AML-193 (cell line): ENCODE measurements at regions not wholly inside any gene's neighbourhood (a gene's known extent, or its start where the extent isn't known, plus 50 kb on each side); places are given as distances from the start of the nearest gene placed in this dataset.
"Not testable (repeated sequence)": the region's sequence is repeated elsewhere in the genome, so short reads cannot be mapped to it uniquely, and the experiment has no call there.

Experiments used
- DNase-seq, 2 experiments: peaks; one replicate each; lab custom pipeline; 2025; lab: John Stamatoyannopoulos, UW

- DNase-seq = not testable (repeated sequence)
Measured at GRCh38 chr1:149278156-149278555, 174.8 kb upstream of the NBPF9 start.

GRCh38 chr1:149279015-149279414 is 175.7 kb upstream of the NBPF9 start:
- DNase-seq = not testable (repeated sequence)

GRCh38 chr1:149279512-149279911 is 176.2 kb upstream of the NBPF9 start:
- not testable (repeated sequence) for DNase-seq

- DNase-seq = not testable (repeated sequence)
Measured at GRCh38 chr1:149284773-149285172, 181.4 kb upstream of the NBPF9 start.

- not testable (repeated sequence) for DNase-seq
Measured at GRCh38 chr1:149285205-149285604, 181.9 kb upstream of the NBPF9 start.

GRCh38 chr1:149285638-149286037 is 182.3 kb upstream of the NBPF9 start:
- not testable (repeated sequence) for DNase-seq

GRCh38 chr1:149288580-149288979 is 185.2 kb upstream of the NBPF9 start:
- not testable (repeated sequence) for DNase-seq

- DNase-seq = not testable (repeated sequence)
Measured at GRCh38 chr1:149300478-149301218, 174.2 kb upstream of the NBPF19 start.

GRCh38 chr1:149301282-149301681 is 173.6 kb upstream of the NBPF19 start:
- not testable (repeated sequence) for DNase-seq

GRCh38 chr1:149304796-149305195 is 170.0 kb upstream of the NBPF19 start:
- DNase-seq = not testable (repeated sequence)

- not testable (repeated sequence) for DNase-seq
Measured at GRCh38 chr1:149307640-149308039, 167.2 kb upstream of the NBPF19 start.

- DNase-seq = not testable (repeated sequence)
Measured at GRCh38 chr1:149314921-149315320, 159.9 kb upstream of the NBPF19 start.

GRCh38 chr1:149320971-149321731 is 153.7 kb upstream of the NBPF19 start:
- DNase-seq = not testable (repeated sequence)

- DNase-seq = not testable (repeated sequence)
Measured at GRCh38 chr1:149321732-149322016, 153.2 kb upstream of the NBPF19 start.

- DNase-seq = not testable (repeated sequence)
Measured at GRCh38 chr1:149330081-149330335, 144.8 kb upstream of the NBPF19 start.

GRCh38 chr1:149336082-149336481 is 138.8 kb upstream of the NBPF19 start:
- not testable (repeated sequence) for DNase-seq

GRCh38 chr1:149338221-149338691 is 136.6 kb upstream of the NBPF19 start:
- not testable (repeated sequence) for DNase-seq

- DNase-seq = not testable (repeated sequence)
Measured at GRCh38 chr1:149338698-149339097, 136.1 kb upstream of the NBPF19 start.

GRCh38 chr1:149349448-149349847 is 125.4 kb upstream of the NBPF19 start:
- DNase-seq = not testable (repeated sequence)

GRCh38 chr1:149352205-149352604 is 122.6 kb upstream of the NBPF19 start:
- DNase-seq = not testable (repeated sequence)

GRCh38 chr1:149354579-149354978 is 120.3 kb upstream of the NBPF19 start:
- DNase-seq = not testable (repeated sequence)

GRCh38 chr1:149355748-149356147 is 119.1 kb upstream of the NBPF19 start:
- DNase-seq = not testable (repeated sequence)

GRCh38 chr1:149356152-149356551 is 118.7 kb upstream of the NBPF19 start:
- not testable (repeated sequence) for DNase-seq
